Activated CD4-positive, alpha-beta T cell treated with anti-CD3 and anti-CD28 coated beads, Interleukin-2, Interleukin-6, amounts not matched to agents 100 ng/mL and 50 ng/mL, durations not matched to agents 16 hours and 8 hours (primary cell): ENCODE measurements at regions not wholly inside any gene's neighbourhood (a gene's known extent, or its start where the extent isn't known, plus 50 kb on each side); places are given as distances from the start of the nearest gene placed in this dataset.
"Not testable (repeated sequence)": the region's sequence is repeated elsewhere in the genome, so short reads cannot be mapped to it uniquely, and the experiment has no call there.

Experiments used
- DNase-seq: peaks from one replicate; pipeline ENCODE4 v3.0.0-alpha.2; 2020

DNA sequence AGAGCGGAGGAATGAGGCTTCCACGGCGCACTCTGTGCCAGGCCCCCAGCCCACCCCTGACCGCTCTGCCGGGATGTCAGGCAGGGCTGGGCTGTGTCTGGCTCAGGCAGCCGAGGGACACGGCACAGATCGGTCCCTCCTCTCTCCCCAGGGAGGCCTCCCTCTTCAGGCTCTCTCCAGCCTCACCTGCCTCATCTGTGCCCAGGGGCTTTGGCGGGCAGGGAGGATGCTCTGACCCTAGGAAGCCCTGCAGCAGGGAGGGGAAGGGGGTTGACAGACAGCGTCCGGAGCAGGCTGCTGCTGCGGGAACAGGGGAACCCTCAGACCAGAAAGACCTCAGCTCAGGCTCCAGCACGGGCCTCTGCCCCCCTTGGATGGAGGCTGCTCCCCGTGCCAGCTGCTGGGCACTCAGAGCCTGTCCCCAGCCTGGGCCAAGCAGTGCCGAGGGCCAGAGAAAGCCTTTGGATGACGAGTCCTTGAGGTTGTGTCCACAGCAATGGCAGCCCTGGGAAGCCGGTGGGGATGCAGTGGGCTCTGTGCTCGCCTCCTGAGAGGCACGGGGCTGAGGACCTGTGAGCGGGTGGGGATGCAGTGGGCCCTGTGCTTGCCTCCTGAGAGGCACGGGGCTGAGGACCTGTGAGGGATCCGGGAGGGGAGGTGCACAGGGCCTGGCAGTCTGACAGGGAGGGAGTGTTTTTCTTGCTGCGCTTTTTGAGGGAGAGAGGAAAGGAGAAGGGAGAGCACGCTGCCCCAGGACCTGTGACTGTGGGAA lies 66.9 kb downstream of the FOXL3 start:
- DNase-seq: no peak

DNA sequence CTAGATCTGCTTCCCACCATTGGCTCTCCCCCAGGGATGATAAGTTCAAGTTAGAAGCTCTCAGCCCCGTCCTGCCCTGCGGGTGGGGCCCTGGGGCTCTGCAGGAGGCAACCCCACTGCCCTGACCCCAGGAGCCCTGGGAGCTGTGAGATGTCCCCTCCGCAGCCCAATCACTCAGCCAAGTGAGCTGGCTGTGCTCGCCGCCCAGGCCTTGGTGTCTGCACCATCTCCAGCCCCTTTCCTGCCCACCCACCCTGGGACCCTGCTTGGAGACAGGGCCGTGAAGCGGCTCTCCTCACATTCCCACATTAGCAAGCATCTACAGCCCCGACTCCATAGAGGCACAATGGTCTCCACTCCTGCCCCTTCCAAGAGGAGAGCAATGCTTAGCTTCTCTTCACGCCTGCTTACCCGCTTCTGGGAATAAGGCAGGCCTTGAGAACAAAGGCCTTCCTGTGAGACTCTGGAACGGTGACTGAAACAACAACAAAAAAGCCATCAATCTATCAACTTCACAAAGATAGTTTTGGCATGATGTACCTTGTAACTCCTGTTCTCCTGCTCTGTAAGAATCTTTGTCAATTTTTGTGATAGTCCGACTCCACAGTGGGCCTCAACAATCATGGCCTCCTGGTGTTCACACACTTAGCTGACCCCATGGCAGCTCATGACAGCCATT lies 67.7 kb downstream of the FOXL3 start:
- no peak for DNase-seq

DNA sequence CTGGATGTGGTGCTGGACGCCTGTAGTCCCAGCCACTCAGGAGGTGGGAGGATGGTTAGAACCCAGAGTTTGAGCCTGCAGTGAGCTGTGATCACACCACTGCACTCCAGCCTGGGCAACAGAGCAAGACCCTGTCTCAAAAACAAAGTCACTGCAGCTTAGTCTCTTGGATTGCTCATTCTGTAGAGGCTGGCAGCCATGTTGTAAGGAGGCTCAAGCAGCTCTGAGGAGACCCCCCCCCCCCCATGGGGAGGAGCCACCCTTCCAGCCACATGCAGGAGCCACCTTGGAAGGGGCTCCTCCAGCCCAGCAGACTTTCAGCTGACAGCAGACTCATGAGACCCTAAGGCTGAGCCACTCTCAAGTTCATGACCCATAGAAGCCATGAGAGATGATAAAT lies 68.4 kb downstream of the FOXL3 start:
- no peak for DNase-seq

DNA sequence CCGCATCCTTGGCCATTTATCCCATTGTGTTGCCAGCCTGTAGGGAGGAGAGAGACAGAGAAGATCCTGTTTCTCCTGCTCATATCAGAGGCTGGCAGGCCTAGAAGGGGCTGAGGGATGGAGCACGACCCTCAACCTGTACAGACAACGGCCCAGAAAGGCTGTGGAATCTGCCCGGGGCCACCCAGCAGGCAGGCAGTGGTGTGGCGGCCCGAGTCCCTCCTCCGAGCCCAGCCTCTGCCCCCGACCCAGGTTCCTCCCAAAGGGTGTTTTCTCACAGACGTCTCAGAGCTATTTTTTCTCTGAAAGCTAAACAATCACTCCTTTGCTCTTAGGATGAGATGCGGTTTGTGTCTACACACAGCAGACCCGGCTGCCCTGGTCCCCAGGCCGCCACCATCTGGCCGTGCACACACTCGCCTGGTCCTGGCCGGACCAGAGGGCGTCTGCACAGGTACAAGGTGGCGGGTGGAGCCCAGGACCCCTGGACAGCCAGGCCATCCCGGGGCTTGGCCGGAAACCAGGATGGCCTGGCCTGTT lies 69.3 kb downstream of the FOXL3 start:
- DNase-seq: no peak

DNA sequence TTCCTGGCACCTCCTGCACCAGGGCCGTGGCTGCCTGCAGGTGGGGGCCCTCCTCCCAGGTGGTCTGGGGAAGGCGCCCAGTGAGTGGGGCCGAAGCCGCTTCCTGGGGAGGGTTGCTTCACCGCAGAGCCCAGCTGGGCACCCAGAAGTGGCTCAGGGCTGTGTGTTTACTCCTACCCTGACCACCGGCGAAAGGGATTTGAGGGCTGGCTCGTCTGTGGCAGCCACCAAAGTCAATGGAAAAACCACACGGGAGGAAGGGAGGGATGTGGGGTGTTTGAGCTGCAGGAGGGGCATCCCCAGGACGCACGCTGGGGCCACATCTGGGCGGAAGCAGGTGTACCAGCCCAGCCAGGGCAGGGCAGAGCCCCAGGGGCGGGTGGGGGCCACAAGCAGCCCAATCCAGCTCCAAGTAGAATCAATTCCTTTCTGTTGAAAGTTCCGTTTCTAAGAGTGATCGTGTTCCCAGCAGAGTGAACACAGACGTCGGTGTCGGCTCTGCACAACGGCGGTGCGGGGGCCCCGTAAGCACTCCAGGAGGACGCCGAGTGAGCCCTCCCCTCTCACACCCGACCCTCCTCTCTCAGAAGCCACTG lies 69.9 kb downstream of the FOXL3 start:
- peak; percentile 14 for DNase-seq

DNA sequence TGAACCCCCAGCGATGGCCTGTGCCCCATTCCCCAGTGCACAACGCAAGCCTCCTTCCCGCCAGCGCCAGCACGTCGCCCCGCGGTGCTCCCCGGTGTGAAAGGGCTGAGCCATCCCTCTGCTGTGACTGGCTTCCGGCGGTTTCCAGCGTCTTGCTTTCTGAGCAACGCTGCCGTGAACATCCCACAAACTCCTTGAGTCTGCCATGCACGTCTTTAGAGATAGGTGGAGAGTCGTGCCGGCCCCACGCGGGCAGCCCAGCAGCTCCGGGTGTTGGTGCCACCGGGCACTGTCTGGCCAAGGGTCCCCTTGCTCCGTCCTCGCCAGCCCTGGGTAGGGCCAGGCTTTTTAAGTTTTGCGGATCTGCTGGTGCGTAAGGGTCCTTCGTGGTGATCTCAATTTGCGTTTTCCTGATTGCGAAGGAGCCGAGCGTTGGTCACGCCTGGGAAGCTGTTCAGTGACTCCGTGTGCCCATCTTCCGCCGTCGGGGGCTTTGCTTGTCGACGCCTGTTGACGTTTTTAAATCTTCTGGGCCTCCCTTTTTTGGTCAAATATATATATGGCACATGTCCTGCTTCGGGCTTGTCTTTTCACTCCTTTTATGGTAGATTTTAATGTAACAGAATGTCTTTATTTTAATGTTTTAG lies 70.6 kb downstream of the FOXL3 start:
- peak; percentile 48 for DNase-seq

DNA sequence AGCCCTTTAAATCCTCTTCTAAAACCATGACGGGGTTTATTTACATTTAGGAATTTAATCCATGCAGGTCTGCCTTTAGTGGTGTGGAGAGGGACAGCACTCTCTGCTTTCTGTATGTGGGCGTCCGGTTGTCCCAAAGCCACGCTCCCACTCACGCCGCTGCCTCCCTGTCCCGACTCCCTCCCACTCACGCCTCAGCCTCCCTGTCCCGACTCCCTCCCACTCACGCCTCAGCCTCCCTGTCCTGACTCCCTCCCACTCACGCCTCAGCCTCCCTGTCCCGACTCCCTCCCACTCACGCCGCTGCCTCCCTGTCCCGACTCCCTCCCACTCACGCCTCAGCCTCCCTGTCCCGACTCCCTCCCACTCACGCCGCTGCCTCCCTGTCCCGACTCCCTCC lies 71.2 kb downstream of the FOXL3 start:
- DNase-seq: not testable (repeated sequence)

DNA sequence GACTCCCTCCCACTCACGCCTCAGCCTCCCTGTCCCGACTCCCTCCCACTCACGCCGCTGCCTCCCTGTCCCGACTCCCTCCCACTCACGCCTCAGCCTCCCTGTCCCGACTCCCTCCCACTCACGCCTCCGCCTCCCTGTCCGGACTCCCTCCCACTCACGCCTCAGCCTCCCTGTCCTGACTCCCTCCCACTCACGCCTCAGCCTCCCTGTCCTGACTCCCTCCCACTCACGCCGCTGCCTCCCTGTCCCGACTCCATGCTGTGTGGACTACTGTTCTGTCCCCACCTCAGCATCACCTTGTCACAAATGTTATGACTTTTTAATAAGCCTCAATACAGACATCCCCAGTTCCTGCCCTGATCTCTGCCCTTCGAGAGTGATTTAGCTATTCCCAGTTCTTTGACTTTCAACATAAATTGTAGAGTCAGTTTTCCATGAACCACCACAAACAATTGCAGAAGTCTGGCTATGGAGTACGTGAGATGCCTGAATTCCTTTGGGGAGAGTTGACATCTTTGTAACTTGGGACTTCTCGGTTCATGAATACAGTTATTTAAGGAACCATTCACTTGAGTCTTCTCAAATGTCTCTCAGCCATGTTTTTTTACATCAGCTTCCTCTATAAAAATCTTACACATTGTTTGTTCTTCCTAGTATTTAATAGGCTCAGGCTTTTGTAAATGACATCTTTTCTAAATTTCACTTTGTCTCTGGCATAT lies 71.9 kb downstream of the FOXL3 start:
- DNase-seq: no peak

DNA sequence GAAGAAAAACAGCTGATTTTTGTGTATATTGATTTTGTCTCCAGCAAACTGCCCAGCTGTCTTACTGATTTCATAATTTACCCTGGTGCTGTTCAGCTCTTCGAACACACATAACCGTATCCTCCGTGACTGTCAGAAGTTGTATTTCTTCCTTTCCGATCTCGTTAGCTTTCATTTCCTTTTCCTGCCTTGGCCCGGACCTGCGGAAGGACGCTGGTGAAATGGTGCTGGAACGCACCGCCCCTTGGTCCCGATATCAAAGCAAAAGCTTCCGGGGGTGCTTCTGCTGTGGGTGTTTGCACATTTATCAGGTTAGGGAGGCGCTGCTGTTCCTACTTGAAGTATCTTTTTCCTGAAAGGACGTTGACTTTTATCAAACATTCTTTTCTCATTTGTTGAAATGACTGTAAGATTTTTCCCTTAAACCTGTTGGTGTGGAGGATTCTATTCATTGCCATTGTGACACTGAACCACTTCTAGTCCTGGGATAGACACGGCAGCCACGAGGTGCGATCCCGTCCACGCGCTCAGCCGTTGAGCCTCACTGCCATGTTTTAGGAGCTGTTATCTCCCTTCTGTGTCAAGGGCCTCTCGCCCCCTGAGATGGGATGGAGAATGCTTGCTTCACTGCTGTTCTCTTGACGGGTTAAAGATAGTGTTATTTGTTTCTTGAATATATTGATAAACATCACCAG lies 72.6 kb downstream of the FOXL3 start:
- DNase-seq: peak; percentile 69

DNA sequence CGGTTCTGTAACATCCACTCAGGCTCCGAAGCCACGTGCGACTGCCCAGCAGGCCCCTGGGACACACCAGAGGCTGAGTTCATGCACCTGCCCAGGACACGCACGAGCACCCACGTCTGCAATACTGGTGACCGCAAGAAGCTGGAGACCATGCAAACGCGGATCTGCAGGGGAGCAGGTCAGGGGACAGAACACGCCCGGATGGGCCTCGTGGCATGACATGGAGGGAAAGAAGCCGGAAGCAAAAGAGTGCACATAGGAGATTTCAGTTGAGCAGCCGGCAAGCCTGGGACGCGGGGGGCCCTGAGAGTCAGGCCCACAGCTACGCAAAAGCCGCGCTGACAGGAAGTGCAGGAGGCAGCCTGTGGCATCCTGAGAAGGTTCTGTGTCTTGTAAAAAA lies 73.7 kb downstream of the FOXL3 start:
- no peak for DNase-seq

DNA sequence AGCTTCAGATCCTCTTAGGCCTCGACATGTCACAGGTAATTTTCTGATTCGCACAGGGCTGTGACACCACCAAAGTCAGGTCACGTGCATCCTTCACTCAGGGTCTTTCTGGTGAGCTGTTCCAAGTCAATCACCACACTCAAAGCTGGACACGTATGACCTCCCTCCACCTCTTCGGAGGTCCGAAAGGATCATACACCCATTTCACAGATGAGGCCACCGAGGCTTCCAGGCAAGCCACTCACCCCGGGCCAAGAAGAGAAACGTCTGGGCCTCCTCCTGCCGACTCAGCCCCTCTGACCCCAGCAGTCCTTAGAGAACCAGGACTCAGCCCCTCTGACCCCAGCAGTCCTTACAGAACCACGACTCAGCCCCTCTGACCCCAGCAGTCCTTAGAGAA lies 74.6 kb downstream of the FOXL3 start:
- no peak for DNase-seq

DNA sequence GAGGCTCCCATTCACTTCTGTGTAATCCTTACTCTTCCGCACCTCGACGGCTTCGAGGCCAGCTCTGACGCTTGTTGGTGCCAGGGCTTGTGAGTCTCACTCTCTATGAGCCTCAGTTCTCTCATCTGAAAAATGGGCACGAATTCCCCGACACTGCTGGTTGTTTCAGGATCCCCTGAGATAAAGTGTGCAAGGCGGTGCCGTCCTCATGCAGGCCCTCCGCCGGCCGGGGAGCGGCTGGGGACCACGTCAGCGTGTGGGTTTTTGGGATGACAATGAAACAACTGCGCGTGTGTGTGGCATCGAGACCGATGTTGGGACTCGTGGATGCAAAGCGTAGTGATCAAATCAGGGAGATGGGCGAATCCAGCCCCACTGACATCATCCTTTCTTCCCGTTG lies 75.6 kb downstream of the FOXL3 start:
- no peak for DNase-seq

DNA sequence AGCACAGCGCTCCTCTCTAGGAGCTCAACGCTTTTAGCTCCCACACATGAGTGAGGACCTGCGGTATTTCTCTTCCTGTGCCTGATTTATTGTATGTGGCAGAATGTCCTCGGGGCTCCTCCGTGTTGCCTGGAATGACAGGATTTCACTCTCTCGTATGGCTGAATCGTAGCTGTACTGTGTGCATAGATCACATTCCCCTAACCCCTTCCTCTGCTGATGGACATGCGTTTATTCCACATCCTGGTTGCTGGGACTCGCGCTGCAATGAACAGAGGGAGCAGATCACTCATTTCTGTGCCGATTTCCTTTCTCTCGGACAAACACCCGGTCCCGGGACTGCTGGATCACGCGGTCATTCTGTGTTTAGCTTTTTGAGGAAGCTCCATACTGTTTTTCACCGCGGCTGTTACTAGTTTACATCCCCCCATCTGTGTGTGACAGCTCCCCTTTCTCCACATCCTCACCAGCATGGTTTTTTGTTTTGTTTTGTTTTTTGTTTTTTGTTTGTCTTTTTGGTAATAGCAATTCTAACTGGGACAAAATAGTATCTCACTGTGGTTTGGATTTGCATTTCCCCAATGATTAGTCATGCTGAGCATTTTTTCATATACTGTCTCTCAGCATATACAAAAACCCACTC lies 76.3 kb downstream of the FOXL3 start:
- no peak for DNase-seq

DNA sequence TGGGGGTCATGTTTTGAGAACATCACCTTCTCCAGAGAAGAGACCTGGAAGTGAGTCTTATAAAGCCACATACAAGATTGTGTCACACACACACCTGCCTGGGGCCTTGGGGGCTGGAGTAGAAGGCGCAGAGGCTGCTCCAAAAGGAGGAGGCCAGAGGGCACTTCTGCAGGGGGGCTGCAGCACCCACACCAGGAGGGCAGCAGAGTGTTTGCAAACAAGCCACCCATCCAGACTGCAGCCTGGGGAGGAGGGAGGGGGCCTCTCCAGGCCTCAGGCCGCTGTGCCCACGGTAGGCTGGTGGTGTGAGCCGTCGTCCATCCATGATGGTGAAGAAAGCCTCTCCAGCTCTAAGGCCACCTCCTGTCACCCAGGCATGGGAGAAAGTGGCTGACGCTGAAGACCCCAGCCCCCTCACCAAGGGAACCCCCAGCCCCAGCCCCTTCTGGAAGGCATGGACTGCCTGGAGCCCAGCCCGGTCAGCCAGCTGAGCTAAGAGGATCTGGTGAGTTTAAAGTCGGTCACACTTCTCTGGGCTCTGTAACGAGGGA lies 77.5 kb downstream of the FOXL3 start:
- DNase-seq: no peak

DNA sequence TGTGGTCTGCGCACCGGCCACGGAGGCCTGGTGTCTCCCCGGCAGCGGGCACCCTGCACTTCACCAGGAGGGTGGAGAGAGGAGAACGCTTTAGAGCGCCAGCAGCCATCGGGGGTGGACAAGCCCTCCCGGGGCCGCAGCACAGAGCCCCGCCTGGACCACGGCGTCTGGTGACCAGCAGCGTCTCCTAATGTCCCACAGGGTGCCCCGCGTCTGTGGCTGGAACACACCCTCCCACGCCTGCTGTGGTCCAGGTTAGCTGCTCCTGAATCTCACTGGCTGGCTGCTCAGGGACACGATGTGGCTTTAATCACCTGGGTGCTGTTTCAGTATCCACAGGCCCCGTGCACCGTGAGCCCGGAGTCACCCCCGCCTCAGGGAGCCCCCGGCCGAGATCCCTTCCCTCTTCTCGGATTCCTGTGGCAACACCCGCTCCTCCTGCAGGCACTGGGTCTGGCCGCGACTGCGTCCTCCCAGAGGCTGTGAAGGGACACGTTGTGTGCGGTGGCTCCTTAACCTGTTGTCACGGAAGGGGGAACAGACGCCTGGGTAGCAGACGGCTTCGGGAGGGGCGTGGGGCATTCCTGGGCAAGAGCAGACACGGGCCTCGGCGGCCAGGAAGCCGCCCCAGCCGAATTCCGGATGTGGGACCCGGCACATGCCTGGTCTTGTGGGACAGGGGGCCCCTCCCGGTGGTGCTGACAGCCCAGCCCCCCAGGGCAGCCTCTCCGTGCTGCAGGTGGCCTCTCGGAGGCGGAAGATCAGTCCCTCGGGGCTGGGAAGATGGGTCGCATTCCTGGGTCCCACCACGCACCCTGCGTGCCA lies 78.9 kb downstream of the FOXL3 start:
- no peak for DNase-seq

DNA sequence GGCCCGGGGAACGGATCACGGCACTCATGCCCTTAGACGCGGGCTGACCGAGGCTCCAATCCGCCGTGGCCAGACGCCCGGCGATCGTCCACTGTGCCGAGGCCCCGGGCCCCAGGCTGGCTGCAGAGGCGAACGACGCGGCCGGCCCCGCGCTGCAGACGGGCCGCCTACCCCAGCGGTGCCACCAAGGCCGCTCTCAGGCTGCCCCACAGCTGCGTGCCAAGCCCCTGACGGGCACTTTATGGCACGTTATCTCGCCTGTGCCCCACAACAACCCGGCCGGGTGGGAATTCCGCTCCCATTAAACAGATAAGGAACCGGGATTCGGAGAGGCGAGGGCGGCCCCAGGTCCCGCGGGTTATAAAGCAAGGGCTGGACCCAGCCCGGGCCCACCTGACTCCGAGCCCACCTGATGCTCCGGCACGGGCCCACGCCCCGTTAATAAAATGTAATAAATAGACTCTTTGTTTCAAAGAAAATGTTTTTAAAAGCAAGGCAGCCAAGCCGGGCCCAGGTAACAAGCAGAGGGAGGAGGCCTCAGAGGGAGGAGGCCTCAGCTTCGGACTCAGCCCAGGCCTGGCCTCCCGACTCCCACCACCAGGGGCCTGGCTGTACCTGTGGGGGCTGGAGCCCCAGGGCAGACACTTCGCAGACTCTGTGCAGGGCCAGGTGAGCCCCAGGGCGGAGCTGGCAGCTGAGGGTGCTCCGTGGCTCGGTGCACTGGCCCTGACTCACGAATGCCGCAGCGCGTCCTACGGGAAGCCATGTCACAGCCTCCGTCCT lies 79.7 kb downstream of the FOXL3 start:
- no peak for DNase-seq

DNA sequence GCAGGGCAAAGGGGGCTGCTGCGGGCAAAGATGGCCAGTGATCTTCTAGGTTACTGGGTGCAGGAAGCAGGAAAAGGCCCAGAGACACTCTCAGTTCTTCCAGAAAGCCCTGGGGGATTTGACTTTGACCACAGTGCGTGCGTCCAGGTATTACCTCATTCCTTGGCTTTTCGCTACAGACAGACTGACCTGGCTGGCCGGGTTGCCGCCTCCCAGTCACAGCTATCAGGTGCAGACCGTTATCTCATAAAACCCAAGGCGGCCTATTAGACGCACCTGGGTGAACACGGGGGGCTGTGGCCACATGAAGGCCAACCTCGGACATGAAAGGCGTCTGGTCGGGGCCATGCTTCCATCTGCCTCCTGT lies 80.3 kb downstream of the FOXL3 start:
- no peak for DNase-seq

DNA sequence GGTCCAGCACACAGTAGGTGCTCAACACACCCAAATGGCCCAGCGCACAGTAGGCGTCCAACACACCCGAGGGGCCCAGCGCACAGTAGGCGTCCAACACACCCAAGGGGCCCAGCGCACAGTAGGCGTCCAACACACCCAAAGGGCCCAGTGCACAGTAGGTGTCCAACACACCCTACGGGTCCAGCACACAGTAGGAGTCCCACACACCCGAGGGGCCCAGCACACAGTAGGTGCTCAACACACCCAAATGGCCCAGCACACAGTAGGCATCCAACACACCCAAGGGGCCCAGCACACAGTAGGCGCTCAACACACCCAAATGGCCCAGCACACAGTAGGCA lies 80.8 kb downstream of the FOXL3 start:
- no peak for DNase-seq

DNA sequence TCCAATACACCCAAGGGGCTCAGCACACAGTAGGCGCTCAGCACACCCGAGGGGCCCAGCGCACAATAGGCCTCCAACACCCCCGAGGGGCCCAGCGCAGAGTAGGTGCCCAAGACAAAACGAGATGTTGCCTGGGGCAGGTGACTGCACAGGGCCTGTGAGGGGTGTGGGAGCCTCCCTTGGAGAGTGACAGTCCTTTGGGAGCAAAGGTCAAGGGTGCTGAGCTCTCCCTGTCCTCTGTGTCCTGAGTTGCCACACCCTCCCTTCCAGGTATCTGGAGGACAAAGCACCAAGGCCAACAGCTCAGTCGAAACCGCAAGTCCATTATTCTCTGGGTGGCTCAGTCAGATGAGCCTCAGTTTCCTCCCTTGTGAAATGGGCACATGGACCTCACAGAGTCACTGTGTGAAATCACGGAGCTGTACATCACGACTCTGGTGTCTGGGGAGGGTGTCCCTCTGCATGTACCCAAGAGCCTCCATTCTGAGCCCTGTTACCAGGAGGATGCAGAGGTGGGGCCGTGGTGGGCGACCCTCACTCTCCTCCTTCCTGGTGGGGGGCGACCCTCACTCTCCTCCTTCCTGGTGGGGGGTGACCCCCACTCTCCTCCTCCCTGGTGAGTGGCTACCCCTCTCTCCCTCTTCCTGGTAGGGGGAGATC lies 81.3 kb downstream of the FOXL3 start:
- DNase-seq: no peak
